ENCODE measurements at regions not wholly inside any gene's neighbourhood (a gene's known extent, or its start where the extent isn't known, plus 50 kb on each side); places are given as distances from the start of the nearest gene placed in this dataset.
"Not testable (repeated sequence)": the region's sequence is repeated elsewhere in the genome, so short reads cannot be mapped to it uniquely, and the experiment has no call there.

DNA sequence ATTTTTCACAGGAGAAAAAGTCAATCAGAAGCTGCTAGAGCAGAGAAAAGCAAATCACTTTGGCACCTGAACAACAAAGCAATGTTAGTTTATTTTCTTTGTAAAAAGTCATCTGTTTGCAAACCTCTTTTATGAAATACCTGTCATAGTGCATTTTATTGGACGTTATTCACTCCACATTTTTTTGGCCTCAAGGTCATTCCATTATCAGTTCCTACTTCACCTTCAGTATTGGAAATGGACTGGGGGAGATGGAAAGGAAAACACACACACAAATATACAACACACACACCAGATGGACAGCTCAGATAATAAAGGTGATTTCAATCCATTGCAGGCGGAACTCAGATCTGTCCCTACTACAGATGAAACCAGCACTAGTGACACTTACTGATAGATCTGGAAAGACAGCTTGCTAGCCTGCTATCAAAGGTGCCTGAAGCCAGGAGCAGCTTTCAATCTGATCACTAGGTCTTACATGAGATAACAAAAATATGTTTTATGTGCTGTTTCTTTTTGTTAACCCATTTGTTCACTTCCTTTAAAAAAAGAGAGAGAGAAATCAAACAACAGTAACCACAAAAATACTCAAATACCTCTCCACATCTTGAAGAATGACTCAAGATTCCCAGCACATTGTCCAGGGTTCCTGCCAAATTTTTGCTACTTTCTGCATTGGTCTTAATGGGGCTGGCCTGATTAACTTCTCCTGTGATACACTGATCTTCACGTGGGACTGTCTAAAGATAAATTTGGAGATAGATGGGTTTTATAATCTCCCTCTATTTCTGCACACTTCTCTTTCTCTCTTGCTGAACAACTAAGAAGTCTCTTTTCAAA lies 844.3 kb upstream of the TENM4 start:
- no peak for DNase-seq

DNA sequence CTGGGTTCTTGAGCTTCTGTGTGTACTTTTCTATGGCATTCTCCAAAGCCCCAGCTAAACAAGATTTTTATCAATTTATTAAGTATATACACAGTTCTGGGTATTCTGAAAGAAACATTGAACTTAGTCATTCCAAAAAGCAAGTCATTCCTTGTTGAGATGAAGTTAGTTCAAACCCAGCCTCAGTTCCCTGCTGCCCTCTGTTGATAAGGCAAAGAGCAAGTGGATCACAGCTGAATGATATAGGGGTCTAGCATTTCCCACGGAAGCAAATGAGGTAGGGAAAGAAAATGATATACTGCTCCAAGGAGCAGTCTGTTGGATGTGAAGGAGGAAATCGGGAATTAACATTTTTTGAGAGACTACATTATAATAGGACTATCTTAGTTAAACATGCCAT lies 841.8 kb upstream of the TENM4 start:
- no peak for DNase-seq

DNA sequence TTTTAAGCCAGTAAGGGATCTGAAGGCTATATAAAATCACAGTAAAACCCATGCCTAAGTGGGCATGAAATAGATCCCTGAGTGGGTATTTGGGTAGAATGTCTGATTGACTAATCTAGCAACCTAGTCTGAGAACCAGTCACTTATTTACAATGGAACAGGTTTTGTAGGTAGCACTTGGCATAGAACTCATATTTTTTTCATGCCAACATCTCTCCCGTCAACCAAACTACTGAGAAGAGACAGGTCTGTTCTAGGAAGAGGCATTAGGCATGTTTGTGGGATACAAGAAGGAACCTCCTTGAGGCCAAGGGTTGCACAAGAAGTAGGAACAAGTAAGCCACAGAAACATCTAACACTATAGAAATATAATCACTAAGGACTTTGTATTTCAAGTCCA lies 840.4 kb upstream of the TENM4 start:
- DNase-seq: no peak

DNA sequence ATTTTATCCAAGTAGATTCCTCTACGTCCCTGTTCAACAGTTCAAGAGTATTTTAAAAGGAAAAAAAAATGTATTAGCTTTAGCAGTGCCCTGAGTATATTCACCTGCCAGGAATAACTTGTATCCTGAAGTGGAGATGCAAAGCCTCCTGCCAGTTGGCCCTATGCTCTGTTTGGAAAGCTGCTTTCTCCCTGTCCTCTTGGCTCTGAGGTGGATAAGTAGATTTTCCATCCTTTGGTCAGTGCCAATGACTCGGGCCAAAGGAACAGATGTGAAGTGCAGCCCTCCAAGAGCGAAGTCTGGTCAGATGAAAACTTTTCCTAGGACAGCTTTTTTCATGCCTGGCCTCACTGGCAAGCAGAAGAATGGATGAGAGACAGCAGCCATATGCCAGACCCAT lies 839.9 kb upstream of the TENM4 start:
- DNase-seq: no peak

DNA sequence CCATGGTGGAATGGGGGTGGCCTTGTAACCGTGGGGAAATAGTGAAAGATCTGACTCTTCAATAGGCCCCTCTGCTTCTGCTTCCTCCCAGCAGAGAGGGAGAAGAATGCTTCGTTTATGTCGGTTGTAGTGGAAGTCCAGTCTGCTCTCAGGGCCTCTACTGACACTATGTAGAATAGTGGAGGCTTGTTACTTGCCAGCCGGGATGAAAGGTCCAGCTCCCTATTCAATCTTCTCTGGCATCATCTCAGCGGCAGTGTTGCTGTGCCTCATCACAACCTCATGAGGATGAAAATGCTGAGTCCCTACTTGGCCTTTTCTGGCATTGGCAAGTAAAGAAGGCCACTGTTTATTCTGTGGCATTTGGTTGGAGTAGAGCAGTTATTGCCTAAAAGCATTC lies 820.9 kb upstream of the TENM4 start:
- no peak for DNase-seq

DNA sequence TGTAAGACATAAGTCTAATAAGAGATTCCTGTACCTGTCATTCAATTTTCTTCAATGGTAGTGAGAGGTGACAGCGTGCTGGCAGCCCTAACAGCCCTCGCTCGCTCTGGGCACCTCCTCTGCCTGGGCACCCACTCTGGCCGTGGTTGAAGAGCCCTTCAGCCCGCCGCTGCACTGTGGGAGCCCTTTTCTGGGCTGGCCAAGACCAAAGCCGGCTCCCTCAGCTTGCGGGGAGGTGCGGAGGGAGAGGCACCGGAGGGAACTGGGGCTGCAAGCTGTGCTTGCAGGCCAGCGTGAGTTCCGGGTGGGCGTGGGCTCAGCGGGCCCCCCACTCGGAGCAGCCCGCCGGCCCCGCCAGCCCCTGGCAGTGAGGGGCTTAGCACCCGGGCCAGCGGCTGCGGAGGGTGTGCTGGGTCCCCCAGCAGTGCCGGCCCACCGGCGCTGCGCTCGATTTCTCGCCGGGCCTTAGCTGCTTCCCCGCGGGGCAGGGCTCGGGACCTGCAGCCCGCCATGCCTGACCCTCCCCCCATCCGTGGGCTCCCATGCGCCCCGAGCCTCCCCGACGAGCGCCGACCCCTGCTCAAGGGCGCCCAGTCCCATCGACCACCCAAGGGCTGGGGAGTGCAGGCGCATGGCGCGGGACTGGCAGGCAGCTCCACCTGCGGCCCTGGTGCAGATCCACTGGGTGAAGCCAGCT lies 816.6 kb upstream of the TENM4 start:
- not testable (repeated sequence) for DNase-seq

DNA sequence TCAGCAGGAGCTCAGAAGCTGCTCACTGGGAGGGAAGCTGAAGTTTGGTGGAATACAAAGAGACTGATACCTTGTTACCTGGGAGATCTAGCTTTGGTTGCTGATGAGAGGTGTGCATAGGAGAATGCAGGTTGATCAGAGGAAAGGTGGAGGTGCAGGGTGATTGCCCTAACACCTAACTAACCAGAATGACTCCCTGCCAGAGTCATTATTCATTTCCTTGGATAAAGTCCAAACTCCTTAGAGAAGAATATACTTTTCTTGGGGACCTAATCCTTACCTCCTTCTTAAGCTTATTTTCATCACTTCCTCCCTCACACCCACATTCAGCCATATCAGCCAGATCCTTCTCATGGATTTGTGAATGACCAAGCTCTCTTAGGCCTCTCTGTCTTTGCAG lies 814.2 kb upstream of the TENM4 start:
- DNase-seq: no peak

DNA sequence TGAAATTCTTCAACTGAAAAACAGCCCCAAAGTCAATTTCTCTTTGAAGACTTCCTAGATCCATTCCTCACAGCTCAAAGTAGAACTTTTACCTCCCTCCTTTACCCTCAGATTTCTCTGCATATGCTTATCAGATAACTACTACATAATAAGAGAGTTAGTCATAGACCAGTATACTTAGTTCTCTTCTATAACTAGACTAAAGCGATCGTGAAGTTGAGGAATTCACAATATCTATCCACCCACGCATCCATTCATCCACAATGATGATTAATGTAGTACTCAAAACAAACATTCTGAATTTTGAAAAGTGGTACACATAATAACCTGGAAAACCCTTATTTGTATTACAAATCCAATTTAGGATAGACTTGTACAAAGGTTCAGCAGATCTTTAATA lies 800.9 kb upstream of the TENM4 start:
- DNase-seq: no peak

DNA sequence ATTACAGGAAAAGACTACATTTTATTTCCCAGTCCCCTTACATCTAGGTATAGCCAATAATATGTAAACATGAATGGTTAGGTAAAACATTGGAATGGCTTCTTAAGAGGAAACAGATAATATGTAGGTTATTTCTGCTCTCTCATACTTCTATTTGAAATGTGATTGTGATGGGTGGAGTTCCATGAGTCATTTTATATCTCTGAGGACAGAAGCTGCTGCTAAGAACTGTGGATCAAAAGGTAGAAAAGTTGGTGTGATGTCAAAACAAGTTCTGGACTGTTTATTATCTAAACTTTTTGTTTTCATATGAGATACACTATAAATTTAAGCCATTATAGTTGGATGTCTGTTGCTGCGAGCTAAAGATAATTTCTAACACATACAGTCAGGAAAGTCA lies 799.4 kb upstream of the TENM4 start:
- DNase-seq: no peak

DNA sequence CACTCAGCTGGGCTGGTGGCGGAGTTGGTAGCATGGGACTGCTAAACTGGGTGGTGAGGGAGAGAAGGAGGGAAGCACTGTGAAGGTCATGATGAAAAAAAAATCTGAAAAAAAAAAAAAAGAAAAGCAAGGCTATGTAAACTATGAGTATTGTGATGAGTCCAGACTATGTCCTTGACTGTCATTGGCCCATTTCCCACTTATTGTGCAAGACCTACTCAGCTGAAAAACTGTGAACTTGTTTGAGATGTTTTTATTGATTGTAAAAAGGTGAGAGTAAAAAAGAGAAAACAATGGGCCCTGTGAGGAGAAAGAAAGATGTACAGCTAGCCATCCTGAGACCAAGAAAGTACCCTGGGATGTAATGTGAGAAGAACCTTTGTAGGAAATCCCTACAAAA lies 798.4 kb upstream of the TENM4 start:
- no peak for DNase-seq

DNA sequence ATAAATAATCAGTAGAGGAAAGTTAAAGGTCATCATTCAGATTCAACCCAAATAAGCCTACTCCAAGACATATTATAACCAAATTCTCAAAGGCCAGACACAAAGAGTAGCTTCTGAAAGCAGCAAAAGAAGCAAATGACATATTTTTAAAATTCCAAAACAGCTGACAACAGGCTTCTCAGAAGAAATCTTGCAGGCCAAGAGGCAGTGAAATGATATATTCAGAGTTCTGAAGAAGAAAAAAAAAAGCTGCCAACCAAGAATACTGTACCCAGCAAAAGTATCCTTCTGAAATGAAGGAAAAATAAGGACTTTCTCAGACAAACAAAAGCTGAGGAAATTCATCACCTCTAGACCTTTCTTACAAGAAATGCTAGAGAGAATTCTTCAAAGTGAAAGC lies 787.1 kb upstream of the TENM4 start:
- no peak for DNase-seq

DNA sequence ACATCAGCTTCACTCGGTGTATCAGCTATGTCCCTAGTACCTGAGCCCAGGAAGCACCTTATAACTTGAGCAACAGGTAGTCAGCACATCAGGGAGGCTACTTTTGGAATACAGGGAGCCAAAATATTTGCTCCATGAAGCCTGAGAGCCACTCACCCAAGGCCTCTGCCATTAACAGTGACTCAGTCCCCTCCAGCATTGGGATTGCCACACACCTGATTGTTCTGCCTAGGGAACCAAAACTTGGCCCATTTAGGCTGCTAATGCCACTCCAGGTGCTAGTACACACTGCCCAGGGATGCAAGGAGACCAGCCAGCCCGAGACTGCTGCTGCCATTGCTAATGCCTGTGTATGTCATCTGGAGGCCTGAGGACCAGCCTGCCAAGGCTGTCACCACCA lies 773.6 kb upstream of the TENM4 start:
- DNase-seq: no peak

DNA sequence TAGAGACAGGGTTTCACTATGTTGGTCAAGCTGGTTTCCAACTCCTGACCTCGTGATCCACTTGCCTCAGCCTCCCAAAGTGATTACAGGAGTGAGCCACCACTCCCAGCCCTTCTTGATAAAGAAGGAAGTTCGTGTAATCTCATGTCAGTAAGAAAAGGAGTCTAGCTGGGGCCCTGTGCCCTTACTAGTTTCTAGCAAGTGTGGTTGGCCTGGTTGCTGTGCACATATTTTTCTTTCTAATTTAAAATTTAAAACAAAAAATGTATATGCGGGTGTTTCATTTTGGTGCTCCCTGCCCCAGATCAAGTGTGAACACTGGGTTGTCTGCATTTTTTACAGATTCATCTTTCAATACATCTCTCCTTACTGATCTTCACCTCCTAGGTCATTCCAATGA lies 770.8 kb upstream of the TENM4 start:
- DNase-seq: no peak

DNA sequence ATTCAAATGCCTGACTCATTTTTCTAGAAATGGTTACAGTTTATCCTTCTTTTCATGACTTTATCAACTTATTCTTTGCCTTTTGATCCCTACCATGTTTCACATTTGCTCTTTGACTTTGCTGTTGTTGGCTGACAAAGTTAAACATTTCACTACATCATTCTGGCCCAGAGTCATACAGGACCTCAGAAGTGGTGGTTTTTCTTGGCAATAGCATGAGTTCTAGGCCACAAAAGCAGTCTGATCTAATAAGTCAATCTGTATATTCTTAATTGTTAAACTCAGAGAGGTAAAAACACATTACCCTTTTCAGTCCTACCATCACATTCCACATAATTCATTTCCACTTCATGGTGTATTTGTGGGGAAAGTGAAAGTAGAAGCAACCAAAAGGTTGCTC lies 763.2 kb upstream of the TENM4 start:
- DNase-seq: no peak

DNA sequence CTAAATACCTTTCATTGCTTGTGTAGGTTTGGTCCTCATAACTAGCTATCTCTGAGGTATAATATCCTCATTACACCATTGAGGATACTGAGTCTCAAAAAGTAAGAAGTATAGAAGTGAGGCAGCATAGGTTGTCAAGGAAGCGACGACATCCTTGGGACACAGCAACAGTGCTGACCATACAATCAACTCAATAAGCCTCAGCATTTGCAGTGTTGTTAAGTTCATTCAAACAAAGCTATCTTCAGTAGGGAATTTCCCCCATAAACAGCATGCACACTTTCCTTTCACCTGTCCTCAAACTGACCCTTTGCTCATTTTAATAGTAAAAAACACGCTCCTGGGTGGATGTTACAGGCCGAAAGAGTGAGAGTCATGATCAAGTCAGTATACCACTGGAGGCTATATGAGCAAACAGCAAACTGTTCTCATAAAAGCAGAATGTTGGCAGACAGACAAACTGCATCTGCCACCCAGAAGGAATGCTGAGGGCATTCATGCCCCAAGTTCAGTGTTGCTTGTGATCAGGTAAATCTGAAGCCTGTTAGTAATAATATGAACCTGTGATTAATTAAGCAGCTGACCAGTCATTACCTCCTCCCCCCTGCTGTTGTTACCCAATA lies 756.2 kb upstream of the TENM4 start:
- DNase-seq: no peak

DNA sequence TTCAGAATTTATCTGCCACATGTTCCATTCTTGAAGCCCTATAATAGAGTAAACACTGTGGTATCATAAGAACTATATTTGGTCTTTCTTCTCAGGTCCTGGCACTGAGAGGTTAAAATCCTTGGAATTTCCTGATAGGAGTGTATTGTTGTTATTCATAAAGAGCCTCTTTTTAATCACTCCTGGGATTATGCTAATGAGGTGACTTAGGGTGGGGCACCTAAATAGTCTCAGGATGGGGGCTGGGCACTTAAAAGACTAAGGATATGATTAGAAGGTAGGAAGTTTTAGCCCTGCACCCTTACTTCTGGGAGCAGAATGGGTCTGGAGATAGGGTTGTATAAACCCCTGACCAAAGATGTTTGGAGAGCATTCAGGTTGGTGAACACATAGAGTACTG lies 755.2 kb upstream of the TENM4 start:
- DNase-seq: no peak

DNA sequence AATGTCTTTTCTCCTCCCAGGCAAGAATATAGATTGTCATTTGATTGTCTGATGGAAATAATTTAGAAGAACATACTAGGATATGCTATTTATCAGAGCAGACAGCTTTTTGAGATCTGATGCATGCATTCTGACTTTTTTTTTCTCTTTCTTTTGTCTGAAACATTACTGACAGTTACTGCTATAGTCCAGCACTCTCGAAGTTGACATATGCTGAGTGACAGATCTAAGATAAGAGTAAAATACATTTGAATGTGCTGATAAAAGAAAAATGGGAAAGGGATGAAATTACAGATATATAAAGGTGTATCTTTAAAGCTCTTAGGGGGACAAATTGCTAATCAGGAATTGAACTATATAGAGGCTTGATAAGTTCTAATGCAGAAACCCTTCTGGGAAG lies 753.8 kb upstream of the TENM4 start:
- DNase-seq: no peak

DNA sequence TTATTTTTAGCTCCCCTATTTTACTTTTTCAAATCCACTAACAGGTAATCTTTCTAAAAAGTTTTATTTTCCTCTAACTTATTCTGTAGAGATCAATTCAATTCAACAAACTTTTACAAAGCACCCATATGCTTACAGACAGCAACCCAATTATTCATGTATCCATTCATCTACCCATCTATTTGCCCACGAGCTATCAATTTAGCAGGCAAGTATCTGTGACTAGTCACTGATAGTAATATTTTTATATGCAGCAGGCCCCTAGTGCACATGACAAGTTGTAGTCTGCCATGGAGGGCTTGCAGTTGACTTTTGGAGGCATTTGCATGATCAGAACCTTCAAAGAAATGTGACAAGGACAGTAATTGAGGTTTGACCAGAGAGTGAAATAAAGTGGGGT lies 753.2 kb upstream of the TENM4 start:
- DNase-seq: no peak

DNA sequence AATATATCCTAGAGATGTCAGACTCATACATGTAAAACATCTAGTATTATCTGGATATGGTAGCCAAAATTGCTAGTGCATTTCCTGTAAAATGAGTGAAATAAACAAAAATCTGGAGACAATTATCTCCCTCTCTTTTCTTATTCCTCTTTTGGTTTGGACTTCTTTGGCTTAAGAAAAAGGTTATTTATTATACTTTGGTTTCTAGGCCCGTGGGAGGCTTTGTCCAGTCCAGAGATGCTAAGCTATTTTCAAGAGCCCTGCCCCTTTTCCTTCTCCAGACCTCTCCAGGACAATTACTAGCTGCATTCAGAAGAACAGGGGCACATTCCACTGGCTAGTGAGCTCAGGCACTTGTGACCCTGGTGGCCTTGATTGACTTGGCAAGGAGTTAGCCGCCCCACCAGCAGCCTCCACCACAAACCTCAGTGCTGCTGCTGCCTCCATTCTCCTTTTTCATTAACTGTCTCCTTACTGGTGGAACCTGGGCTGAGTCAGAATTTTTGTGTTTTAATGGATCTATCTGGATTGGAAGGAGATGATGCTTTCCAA lies 747.3 kb upstream of the TENM4 start:
- no peak for DNase-seq

DNA sequence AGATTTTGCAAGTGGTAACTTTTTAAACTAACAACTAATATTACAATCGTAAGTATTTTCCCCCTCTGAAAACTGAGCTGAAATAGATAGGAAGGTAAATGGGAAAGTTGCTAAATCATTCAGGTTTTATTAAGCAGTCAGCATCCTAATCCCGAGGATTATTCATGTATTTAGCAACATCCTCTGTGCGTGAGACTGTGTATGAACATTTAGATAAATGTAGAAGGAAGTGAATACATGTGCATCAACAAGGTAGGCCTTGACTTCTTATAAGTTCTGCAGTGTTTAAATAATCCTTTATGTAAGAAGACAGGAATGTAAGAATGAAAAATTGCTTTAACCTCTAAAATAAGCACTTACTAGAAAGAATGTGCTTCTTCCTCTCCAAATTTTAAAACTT lies 745.9 kb upstream of the TENM4 start:
- DNase-seq: no peak

DNA sequence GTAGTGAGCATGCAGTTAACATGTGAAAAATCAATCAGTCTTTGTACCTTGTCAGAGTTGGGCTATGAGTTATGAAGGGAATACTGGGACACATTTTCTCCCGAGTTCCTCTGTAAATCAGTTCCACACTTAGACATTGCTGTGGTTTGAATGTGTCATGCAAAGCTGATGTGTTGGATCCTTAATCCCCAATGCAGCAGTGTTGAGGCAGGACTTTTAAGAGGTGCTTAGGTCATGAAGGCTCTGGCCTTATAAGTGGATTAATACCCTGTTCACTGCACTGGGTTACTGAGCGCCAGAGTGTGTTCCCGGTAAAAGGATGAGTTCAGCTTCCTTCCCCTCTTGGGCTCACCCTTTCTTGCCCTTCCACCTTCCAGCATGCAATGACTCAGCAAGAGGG lies 742.1 kb upstream of the TENM4 start:
- no peak for DNase-seq

DNA sequence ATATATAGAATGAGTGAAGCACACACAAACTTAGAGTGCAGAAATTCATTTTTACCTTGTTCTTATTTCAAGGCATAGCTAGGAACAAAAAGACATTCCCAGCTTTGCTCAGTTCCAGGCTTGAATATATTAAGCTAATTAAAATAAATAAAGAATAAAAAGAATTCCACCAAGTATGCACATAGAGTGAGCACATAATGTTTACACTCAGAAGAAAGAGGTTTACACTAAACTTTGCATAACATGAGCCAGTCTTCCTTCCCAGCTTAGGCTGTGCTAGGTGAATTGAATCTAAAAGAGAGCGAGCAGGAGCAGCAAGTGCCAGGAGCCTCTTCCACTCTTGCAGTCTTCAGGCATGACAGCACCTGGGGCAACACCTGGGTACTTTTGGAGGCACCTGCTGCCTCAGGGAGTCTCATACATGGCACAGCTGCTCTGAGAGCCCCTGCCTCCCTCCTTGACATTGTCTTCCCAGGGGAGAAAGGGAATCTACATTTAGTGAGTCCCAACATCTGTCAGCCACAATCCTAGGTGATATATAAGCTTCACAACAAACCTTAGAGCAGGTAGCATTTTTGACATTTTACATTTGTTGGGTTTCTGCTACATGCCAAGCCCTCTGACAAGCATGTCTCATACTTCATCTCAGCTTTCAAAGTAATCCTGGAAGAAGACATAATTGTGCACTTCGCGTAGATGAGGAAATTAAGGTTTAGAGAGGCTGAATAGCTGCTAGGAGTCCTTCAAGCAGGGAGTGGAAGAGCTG lies 732.7 kb upstream of the TENM4 start:
- no peak for DNase-seq

DNA sequence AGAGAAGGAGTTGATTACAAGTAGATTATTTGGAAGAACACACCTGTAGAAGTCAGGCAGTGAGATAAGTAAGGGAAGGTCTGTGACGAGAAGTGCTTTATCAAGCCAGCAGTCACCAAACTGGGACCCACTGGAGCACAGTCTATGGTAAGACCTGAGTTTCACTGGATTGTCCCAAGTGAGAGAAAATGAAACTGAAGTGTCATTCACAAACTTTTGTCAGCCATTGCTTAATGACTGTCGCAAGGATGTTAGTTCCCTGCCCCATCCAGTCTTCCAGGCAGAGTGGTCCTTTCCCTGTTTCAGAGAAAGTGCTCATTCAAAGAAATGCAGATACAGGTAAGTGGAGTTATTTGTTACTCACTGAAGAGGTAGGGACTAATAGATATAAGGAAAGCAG lies 728.0 kb upstream of the TENM4 start:
- DNase-seq: no peak
